B cell (primary cell): ENCODE measurements at regions not wholly inside any gene's neighbourhood (a gene's known extent, or its start where the extent isn't known, plus 50 kb on each side); places are given as distances from the start of the nearest gene placed in this dataset.

Source experiments
- ATAC-seq: fragments of 200-7000 bp; cut with Tn5 transposase; one replicate; pipeline ENCODE4 v1.10.0; 2021; ENCODE audit warnings: low read depth, mild to moderate bottlenecking, moderate number of reproducible peaks, moderate library complexity
- CTCF ChIA-PET: fragments of 350-600 bp; sonication (Branson Sonifier 250); formaldehyde crosslinking; loops from one replicate; lab custom pipeline; 2021; ENCODE audit warnings: antibody characterized with exemption, inconsistent platforms; lab: Charles Lee
- POLR2A ChIA-PET: fragments of 350-600 bp; sonication (Branson Sonifier 250); formaldehyde crosslinking; loops from one replicate; lab custom pipeline; 2021; ENCODE audit warnings: antibody characterized with exemption; lab: Charles Lee
- DNase-seq: peaks from one replicate; pipeline ENCODE4 v3.0.0; 2013
- H2AFZ ChIP-seq: 2 replicates; pipeline ENCODE4 v1.6.1; 2012; ENCODE audit warnings: mild to moderate bottlenecking, low read depth, low read length; ENCODE audit not compliant: insufficient read depth, poor library complexity, severe bottlenecking
- H3K27ac ChIP-seq, 2 donors: 1 replicate in 1 of 2; 2 replicates in 1 of 2; pipeline ENCODE4 v1.5.1; 2012 to 2013; ENCODE audit warnings: low read length in 2 of 2, mild to moderate bottlenecking in 2 of 2, moderate library complexity in 1 of 2
- H3K27me3 ChIP-seq, 4 experiments: fragments of 200-600 bp in 1 of 4; sonication (generic) in 1 of 4; replicated peaks in 1 of 4; 1 replicate in 2 of 4; 2 replicates in 2 of 4; pipeline versions ENCODE4 v1.6.1 to v1.7.0; 2013 to 2016; ENCODE audit warnings: low read length in 3 of 4, mild to moderate bottlenecking in 2 of 4, mixed read lengths in 1 of 4, moderate library complexity in 1 of 4; ENCODE audit not compliant: insufficient read depth in 4 of 4, control insufficient read depth in 3 of 4; ENCODE audit errors: control extremely low read depth in 1 of 4
- H3K36me3 ChIP-seq, 2 experiments: replicated peaks in 1 of 2; 1 replicate in 1 of 2; 2 replicates in 1 of 2; pipeline versions ENCODE4 v1.6.1 to v1.7.1; 2013; ENCODE audit warnings: low read length in 1 of 2; ENCODE audit not compliant: insufficient read depth in 2 of 2, control insufficient read depth in 1 of 2; ENCODE audit errors: control extremely low read depth in 1 of 2, extremely low read depth in 1 of 2
- H3K4me1 ChIP-seq, 2 donors: fragments of 200-600 bp in 1 of 2; sonication (generic) in 1 of 2; 1 replicate in 1 of 2; 2 replicates in 1 of 2; pipeline versions ENCODE4 v1.5.1 to v1.6.1; 2013 to 2017; ENCODE audit warnings: low read length in 2 of 2; ENCODE audit not compliant: control insufficient read depth in 2 of 2, insufficient read depth in 2 of 2
- H3K4me2 ChIP-seq: replicated peaks from 2 replicates; pipeline ENCODE3; 2012; ENCODE audit warnings: mild to moderate bottlenecking, low read depth, low read length; ENCODE audit not compliant: poor library complexity, severe bottlenecking
- H3K4me3 ChIP-seq, 5 experiments: fragments of 200-600 bp in 1 of 5; sonication (generic) in 1 of 5; 1 replicate in 3 of 5; 2 replicates in 2 of 5; pipeline versions ENCODE4 v1.5.1 to v1.7.0; 2011 to 2016; ENCODE audit warnings: low read length in 4 of 5, mild to moderate bottlenecking in 4 of 5, low read depth in 2 of 5, control low read depth in 1 of 5, moderate library complexity in 1 of 5; ENCODE audit not compliant: insufficient read depth in 1 of 5; ENCODE audit errors: control extremely low read depth in 1 of 5, extremely low read depth in 1 of 5
- H3K79me2 ChIP-seq: fragments of 200-600 bp; sonication (generic); one replicate; pipeline ENCODE4 v1.6.0; 2016; ENCODE audit warnings: low read length; ENCODE audit not compliant: control insufficient read depth, insufficient read depth
- H3K9ac ChIP-seq: fragments of 200-600 bp; sonication (generic); 2 replicates; pipeline ENCODE4 v1.6.1; 2017; ENCODE audit warnings: mild to moderate bottlenecking, low read length, moderate library complexity
- H3K9me3 ChIP-seq, 3 donors: one replicate each; pipeline versions ENCODE4 v1.6.1 to v1.7.1; 2013; ENCODE audit warnings: low read length in 2 of 3; ENCODE audit not compliant: control insufficient read depth in 2 of 3, insufficient read depth in 1 of 3; ENCODE audit errors: control extremely low read depth in 1 of 3
- H4K20me1 ChIP-seq: 2 replicates; pipeline ENCODE4 v1.6.0; 2012; ENCODE audit warnings: mild to moderate bottlenecking, low read length; ENCODE audit not compliant: insufficient read depth, control insufficient read depth, poor library complexity, severe bottlenecking
- H3K27ac Mint-ChIP-seq: one replicate; pipeline ENCODE4 v1.8.0; 2021; ENCODE audit warnings: mixed read lengths
- H3K27me3 Mint-ChIP-seq: one replicate; pipeline ENCODE4 v1.8.0; 2021; ENCODE audit warnings: mixed read lengths
- H3K4me1 Mint-ChIP-seq: one replicate; pipeline ENCODE4 v1.8.0; 2021; ENCODE audit warnings: mixed read lengths
- H3K4me3 Mint-ChIP-seq: one replicate; pipeline ENCODE4 v1.8.0; 2021; ENCODE audit warnings: mixed read lengths
- H3K9me3 Mint-ChIP-seq: one replicate; pipeline ENCODE4 v1.8.0; 2022; ENCODE audit warnings: mixed read lengths; ENCODE audit not compliant: insufficient read depth
- EZH2 ChIP-seq: IDR thresholded peaks from 2 replicates; pipeline ENCODE4 v1.6.1; 2012; ENCODE audit warnings: borderline replicate concordance, low read depth, mild to moderate bottlenecking, moderate library complexity, low read length; ENCODE audit not compliant: insufficient read depth, poor library complexity, severe bottlenecking
- WGBS: methylation state at CpG from one replicate; pipeline ENCODE4 v1.1.5; 2013; ENCODE audit warnings: missing lambda C conversion rate; ENCODE audit not compliant: insufficient coverage; 5-methylcytosine and 5-hydroxymethylcytosine counted together
- intact Hi-C: fragments of 100-400 bp; cut with micrococcal nuclease; formaldehyde crosslinking; loops from one replicate; pipeline ENCODE4 v1.10.0; 2022
- TF ChIP-seq, protein P1 (sequence below): fragments of 200-600 bp; IDR thresholded peaks from one replicate; pipeline ENCODE4 v1.8.0; 2022; ENCODE audit warnings: antibody characterized with exemption, mild to moderate bottlenecking

DNA sequence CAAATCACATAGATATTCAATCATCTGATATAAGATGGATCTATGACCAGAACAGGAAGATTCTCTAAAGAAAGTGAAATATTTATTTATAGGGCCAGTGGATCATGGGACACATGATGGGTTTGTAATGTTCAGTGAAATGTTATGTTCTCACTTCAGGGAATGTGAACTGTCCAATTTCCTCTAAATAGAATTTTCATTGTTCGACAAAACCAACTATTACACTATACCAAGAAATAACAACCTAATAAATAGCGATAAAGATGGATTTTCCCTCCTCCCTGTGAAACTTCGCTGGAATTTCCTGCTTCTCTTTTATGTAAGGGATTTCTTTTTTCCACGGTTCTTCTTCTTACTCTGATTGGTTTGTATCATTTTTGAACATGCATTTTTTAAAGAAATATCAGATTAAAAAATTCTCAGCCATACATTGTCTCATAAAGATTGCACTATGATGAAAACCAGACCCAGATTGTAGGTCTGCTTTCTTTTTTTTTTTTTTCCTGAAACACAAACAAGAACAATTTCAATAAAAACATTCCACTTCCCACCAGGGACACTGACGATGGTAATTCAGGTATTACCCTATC is 139.8 kb upstream of the ZEB1 start:
- no peak for DNase-seq
- intact Hi-C loops = no loop called here
- no peaks in the 10 kb centered on the region for H3K9me3 ChIP-seq
- H2AFZ ChIP-seq = no peak overlapping the region
- Mint-ChIP-seq H3K27me3 (peaks cover 11% of the 10 kb centered on the region), H3K4me3 (no peak overlapping the region), H3K9me3 (peaks cover 7% of the 10 kb centered on the region), H3K27ac (no peak overlapping the region), H3K4me1 (no peaks in the 10 kb centered on the region)
- no peak for ATAC-seq
- H3K4me2 ChIP-seq = no peak overlapping the region
- TF ChIP-seq, protein P1, sequence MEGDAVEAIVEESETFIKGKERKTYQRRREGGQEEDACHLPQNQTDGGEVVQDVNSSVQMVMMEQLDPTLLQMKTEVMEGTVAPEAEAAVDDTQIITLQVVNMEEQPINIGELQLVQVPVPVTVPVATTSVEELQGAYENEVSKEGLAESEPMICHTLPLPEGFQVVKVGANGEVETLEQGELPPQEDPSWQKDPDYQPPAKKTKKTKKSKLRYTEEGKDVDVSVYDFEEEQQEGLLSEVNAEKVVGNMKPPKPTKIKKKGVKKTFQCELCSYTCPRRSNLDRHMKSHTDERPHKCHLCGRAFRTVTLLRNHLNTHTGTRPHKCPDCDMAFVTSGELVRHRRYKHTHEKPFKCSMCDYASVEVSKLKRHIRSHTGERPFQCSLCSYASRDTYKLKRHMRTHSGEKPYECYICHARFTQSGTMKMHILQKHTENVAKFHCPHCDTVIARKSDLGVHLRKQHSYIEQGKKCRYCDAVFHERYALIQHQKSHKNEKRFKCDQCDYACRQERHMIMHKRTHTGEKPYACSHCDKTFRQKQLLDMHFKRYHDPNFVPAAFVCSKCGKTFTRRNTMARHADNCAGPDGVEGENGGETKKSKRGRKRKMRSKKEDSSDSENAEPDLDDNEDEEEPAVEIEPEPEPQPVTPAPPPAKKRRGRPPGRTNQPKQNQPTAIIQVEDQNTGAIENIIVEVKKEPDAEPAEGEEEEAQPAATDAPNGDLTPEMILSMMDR = no peak
- no peak for TF ChIP-seq EZH2
- no CpG with 5 or more reads among the region's 5 CpGs for WGBS
- H3K27me3 ChIP-seq = no peaks in the 10 kb centered on the region
- ChIA-PET POLR2A (no interaction called here), CTCF (interaction anchor here (0.6 kb wide), 1 partner anchor 14 kb away, joined by 3 read pairs; no protein-coding TSS in a partner anchor)
- H4K20me1 ChIP-seq = no peaks in the 10 kb centered on the region
- no peak overlapping the region for H3K27ac ChIP-seq
- H3K4me1 ChIP-seq = no peaks in the 10 kb centered on the region
- H3K4me3 ChIP-seq = no peak overlapping the region
- no peak overlapping the region for H3K9ac ChIP-seq
- H3K79me2 ChIP-seq = no peaks in the 10 kb centered on the region
- no peaks in the 10 kb centered on the region for H3K36me3 ChIP-seq

DNA sequence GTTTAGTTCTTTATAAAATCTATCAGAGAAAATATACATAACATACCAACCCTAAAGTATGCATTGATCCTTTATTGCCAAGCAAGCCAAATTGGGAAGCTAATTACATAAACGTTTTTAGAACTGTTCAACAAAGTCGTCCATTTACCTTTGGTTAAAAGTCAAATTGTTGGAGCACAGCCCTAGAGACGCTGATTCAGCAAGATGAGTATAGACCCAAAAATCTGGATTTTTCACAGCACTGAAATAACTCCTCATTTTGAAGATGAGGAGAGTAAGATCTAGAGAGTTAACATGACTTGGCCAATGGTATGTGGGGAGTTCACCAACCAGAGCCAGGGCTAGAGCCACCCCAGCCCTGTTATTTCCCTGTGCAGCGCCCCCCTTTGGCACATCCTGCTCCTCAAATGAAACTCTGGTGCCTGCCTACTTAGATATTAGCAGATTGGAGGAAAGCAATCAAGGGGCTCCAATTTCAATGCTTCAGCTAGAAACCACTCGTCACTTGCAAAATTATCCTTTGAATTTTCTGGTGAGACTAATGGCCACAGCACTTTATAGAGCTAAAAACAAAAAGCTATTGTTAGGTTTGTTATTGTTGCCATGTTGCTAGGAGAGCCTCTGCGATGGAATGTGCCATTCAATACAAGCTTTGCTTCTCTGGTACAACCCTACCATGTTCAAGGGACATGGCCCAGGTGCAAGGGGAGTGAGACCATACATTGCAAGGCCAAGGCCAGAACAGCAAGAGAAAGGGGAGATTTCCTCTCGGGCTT is 132.6 kb upstream of the ZEB1 start:
- intact Hi-C loops = no loop called here
- 80% methylated on average over 3 of the region's 7 CpGs for WGBS
- Histone ChIP-seq H3K36me3 (no peaks in the 10 kb centered on the region), H3K27me3 (no peaks in the 10 kb centered on the region), H3K79me2 (no peaks in the 10 kb centered on the region), H3K9me3 (peaks cover 0 to 3% (median 0%) of the 10 kb centered on the region in 3 donors), H2AFZ (no peak overlapping the region), H3K4me3 (no peak overlapping the region), H4K20me1 (no peaks in the 10 kb centered on the region), H3K9ac (no peak overlapping the region), H3K4me1 (no peaks in the 10 kb centered on the region), H3K4me2 (no peak overlapping the region), H3K27ac (no peak overlapping the region)
- no peak overlapping the region for H3K27ac Mint-ChIP-seq
- no peak for TF ChIP-seq EZH2
- TF ChIP-seq, protein P1 = no peak
- no peak overlapping the region for H3K4me3 Mint-ChIP-seq
- no peak for ATAC-seq
- H3K4me1 Mint-ChIP-seq = no peaks in the 10 kb centered on the region
- H3K27me3 Mint-ChIP-seq = no peaks in the 10 kb centered on the region
- ChIA-PET POLR2A (no interaction called here), CTCF (no interaction called here)
- DNase-seq = no peak
- no peaks in the 10 kb centered on the region for H3K9me3 Mint-ChIP-seq
